ENCODE measurements at regions not wholly inside any gene's neighbourhood (a gene's known extent, or its start where the extent isn't known, plus 50 kb on each side); places are given as distances from the start of the nearest gene placed in this dataset.

DNA sequence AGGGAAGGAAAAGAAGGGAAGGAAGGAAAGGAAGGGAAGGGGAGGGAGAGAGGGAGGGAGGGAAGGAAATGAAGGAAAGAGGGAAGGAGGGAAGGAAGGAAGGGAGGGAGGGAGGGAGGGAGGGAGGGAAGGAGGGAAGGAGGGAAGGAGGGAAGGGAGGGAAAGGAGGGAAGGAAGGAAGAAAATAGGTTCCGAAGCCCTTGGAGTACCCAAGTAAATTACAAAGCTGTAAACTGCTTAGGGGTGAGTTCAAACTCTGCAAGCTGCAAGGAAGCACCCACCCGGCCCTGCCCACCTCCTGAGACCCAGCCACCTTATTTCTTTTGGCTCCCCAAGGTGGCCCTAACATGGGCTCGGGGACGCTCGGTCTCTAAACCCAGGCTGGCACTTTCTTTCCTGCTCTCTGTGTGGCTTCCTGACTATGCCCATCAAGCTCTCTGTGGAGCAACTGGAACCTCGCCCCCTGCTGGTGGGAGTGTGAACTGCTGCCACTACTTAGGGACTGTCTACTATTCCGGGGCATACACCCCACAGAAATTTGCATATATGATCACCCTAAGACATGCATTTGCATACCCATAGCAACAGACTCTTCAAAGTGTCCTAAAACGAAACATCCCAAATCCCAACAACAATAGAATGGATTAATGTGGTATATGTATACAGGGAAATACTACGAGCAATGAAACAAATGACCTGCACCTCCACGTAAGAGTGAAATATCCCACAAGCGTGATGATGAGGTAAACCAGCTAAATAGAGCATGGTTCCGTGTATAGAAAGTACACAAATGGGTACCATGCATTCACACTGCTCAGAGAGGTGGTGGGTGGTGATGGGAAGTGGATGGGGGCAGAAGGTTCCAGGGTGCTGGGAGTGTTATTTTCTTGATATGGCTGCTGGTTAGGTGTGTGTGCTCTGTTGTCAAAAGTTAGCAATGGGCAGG lies 151.7 kb upstream of the TBL1X start:
- peak in 1 of 2 donors; percentile 7 for DNase-seq (ENCODE audit: low read depth in 2 of 2)

DNA sequence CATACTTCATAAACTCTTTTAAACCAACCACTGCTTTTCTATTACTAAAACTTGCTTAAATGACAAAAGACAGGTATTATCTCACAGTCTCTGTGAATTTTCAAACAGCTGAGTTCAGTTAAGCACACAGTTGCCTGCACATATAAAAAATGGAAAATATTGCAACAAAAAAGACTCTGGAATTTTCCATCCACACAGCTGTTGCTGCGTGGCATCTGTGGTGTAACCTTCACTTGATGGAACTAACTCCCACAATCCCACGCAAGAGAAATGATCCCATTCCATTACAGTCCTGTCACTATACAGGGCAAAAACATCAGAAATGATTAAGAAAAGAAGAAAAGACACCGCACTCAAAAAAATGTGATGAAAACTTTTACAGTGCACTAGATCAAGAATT lies 149.8 kb upstream of the TBL1X start:
- no peak for DNase-seq (ENCODE audit: low read depth in 2 of 2)

DNA sequence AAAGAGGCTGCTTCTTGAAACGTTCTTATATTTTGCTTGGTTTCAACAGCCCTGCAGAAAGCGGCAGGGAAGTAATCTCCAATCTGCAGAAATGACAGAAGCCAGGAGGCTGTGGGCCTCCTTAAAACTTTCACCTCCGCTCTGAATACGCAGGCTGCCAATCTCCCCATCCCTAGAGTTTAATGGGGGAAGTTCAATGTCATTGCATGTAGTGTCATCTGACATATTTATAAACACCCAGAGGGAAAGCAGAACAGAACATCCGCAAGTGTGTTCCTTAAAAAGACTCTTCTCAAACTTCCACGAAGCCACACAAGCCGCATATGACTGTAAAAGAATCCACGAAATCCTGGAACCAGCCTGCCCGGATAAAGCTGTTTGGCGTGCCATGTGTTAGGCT lies 148.8 kb upstream of the TBL1X start:
- no peak for DNase-seq (ENCODE audit: low read depth in 2 of 2)

DNA sequence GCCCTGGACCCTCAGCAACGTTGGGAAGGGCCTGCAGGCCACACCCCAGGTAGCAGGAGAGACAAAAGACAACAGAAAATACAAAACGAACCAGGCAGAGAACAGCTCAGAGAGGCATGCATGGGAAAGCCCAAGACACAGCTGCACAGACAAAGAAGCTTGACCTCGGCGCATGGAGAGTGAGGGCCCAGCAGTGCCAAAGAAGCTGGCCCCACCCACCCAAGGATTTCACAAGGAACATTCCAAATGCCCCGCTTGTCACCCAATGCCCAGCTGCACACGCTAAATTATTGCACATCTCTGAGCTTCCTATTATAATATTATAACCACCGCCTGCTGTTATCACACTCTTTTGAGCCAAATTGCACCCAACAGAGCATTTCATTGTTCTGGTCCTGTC lies 147.7 kb upstream of the TBL1X start:
- DNase-seq (ENCODE audit: low read depth in 2 of 2), result no peak

DNA sequence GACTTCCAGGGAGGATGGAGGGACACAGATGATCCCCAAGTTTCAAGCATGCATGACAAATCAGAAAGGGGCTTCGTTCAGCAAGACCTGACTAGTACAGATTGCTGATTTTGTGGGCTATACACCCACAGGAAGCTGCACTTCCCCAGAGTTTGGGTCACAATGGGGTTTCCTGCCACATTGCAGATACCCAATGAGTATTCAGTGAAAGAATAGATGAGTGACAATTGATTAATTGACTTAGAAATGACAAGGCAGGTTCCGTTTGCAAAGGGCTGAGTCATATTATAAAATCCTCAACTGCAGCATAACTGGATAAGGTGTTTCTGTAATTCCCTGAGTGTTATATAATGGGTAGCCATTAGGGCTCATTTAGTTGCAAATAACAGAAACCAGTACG lies 146.6 kb upstream of the TBL1X start:
- peak in 1 of 2 donors; percentile 16 for DNase-seq (ENCODE audit: low read depth in 2 of 2)

DNA sequence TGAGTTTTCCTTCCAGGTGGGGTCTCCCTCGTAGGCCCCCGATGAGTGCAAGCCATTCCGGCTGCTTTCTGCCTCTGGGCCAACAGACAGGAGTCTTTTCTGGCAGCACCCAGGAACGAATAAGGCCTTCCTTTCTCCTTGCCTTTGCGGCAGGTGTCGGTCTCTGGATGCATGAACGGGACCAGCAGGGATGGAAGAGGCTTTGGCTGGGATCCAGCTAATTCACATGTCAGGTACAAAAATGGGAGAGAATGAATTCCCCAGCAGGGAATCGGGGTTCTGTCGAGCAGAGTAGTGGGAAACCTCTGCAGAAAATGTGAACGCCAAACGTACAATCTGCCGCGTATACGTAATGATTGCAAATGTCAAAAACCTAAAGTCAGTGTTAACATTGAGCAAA lies 146.1 kb upstream of the TBL1X start:
- no peak for DNase-seq (ENCODE audit: low read depth in 2 of 2)

DNA sequence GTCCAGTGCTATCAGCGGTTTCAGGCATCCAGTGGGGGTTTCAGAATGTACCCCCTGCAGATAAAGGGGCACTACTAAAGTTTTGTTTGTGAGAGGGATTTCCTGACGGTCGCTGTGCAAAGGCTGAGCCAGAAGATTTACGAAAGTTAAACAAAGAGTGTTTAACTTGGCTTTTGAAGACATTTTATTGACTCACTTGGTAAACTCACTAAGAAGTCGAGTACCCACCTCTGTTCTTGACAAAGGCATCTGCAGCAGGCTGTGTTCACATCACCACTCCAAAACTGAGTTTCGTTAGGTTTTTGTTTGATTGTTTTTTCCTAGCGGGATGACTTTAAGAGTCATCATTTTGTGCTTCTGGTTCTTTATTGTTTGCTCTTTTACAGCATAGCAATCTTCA lies 143.9 kb upstream of the TBL1X start:
- DNase-seq (ENCODE audit: low read depth in 2 of 2), result no peak

DNA sequence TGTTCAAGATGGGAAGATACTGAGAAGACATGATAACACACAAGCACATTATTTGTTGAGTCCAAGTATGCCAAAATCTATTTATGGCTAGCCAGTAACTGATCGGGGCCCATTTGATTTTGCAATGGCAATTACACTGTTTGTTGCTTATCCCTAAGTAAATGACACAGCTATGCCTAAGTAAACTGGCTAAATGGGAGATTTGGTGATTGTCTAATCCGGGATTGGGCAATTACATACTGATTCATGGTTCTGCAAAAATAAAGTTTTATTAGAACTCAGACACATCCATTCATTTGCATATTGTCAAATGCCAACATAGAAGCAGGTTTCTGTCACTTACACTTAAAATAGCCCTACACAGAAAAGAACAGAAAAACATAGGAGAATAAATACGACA lies 140.2 kb upstream of the TBL1X start:
- no peak for DNase-seq (ENCODE audit: low read depth in 2 of 2)

DNA sequence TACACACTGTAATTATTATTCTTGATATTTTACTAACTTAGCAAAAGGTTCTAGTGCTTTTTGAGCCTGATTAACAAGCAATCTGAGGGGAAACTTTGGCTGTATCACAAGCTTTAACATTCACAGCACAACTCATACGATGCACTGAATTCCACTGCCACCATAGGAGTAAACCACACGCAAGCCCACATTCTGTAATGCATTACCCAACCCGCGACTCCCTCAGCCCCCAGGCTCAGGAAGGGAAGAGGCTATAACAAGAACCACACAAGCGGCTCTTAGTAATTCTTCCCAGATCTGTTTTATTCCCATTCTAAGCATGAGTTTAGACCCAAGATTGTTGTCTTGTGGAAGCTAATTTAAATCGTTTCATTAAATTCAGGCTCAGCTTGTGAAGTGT lies 138.5 kb upstream of the TBL1X start:
- DNase-seq (ENCODE audit: low read depth in 2 of 2), result no peak

DNA sequence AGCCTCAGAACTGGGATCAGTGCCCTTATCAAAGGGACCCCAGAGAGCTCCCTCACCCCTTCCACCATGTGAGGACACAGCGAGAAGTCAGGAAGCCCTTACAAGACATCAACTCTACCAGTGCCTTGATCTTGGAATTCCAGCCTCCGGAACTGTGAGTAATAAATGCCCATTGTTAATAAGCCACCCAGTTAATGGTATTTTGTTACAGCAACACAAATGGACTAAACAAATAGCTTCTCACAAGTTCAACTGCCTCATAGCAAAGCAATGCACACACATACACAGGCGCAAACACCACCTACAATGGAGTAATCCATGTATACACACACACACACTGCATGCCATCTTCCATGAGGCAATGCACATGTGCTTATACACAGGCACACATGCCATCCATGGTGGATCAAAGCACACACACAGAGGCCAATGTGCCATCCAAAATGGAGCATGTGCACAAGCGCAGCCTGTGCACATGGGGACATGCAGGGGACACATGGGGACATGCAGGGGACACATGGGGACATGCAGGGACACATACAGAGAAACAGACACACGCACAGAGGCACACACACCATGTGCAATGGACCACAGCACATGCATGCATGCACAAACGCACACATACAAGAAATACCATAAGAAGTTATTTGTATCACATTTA lies 137.6 kb upstream of the TBL1X start:
- no peak for DNase-seq (ENCODE audit: low read depth in 2 of 2)

DNA sequence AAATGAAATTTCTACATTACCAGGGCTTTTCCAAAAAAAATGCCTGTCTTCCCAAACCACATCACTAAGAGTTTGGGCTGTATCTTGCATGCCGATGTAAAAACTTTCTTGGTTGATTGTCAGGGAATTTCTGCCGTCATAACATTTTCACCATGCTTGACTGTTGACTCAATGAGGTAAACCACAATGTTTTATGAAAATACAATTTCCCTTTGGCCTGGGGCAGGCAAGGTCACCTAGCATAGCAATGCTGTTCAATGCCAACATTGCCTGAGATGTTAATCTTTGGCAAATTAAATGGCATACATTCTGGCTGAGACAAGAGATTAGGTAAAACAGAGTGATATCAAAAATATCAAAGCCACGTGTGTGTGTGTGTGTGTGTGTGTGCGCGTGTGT lies 137.1 kb upstream of the TBL1X start:
- DNase-seq (ENCODE audit: low read depth in 2 of 2), result no peak

DNA sequence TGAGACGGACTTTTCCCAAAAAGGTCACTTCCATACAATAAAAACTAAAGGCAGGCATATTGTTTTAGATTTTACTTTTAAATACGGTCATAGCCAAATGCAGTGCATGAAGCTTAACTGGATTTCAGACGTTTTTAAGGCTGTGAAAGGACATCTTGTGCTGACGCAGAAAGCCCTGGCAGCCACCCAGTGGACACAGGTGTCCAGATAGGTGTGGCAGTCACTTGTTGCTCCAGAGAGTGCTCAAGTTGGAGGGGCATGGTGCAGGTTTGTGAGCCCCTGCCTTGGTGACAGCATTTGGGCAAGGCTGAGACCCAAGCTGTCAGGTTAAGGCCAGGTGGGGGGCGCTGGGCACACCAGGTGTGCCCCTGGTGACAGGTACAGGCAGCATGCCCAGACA lies 135.8 kb upstream of the TBL1X start:
- no peak for DNase-seq (ENCODE audit: low read depth in 2 of 2)

DNA sequence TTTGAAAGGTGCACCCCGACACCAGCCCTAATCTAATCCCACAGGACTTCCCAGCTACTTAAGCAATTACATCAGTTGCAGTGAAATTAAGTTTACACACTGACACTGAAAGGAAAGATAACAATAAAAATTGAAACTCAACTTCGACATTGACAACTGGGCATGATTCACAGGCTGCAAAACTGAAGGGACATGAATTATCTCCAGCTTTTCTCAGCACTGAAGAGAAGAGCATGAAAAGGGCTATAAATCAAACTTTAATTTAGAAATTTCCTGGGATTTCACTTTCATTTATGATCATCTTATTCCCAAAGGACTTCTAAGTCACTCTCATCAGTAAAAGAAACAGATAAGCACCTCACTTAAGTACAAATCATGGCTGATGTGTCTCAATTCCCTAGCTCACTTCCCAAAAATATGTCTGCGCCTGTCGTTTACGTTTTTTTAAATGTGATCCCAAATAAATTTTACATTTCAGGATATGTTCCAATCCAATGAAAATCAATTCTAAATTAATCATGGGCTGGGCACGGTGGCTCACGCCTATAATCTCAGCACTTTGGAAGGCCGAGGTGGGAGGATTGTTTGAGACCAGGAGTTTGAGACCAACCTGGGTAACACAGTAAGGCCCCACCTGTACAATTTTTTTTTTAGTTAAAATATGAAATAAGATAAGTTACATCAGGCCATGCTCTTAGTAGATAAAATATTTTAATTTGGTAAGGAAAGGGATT lies 134.4 kb upstream of the TBL1X start:
- DNase-seq (ENCODE audit: low read depth in 2 of 2), result no peak

DNA sequence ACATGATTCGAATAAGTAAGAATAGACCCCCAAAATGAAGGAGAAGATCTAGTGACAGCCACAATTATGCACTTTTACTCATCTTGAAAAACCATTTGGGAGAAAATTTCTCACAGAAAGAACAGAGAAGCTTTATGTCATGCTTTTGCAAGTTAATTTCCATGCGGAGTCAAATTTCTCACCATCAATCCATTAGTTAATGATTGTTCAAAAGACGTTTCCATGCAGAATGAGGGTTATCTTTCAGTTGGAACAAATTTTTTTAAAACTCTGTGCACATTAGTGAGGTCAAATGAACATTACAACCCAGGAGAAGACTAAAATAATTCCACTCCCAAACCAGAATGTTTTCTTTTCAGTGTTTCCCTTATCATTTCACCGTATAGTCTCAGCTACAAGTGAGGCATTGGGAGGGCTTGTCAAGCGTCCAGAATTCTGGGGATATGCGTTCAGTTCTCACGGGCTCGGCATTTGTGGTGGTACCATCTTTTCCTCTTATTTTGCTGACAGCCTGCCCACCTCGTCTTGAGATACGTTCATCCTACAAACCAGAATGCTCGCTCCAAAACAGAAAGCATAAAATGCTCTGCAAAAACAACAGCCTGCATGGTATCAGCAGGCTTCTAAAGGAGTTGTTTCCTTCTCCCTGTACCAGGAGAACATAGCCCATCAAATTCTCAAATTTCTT lies 130.8 kb upstream of the TBL1X start:
- no peak for DNase-seq (ENCODE audit: low read depth in 2 of 2)

DNA sequence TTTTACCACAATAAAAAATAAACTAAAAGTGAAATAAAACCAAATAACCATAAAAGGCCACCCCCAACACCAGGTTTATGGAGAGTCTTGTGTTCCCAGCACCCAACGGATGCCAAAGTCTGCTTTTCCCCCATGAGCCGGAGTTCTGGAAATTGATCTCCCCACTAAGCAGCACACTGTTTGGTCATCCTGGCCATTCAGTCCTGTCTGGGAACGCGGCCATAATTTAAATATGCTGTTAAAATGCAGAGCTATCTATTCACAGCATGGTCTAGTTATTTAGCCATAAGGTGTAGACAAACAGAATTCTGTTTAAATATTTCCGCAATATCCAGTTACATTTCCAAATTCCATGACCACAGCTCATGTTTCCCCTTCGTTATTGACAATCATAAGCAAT lies 129.6 kb upstream of the TBL1X start:
- DNase-seq (ENCODE audit: low read depth in 2 of 2), result no peak

DNA sequence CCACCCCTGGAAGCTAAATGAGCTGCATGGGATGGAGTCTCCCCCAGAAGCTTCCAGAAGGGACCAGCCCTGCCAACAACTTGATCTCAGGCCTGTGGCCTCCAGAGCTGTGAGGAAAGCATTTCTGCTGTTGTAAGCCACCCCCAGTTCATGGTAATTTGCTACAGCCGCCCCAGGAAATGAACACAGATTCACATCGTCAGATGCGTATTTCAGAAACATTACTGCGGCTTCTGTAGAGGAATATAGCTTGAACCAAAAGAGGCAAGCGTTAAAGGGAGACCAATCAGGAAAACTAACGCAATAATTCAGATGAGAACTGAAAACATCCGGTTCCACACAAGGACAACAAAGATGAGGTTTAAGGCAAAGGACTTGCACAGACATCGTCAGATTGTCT lies 128.4 kb upstream of the TBL1X start:
- no peak for DNase-seq (ENCODE audit: low read depth in 2 of 2)

DNA sequence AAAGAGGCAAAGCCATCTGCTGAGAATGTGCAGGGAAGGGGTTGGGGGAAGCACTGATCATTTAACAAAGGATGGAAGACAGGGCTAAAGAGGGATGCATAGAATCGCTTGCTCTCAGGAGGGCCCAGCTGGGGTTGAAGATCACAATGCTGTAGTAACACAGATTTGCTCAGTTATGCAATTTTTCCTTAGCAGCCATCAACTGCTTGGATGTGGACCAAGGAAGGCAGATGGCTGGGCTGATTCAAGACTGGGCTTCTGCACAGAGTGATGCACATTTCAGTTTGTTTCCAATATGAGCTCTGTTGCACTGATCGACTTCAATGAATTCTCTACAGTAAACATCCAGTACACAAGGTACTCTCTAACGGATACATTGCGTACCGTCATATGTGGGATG lies 127.8 kb upstream of the TBL1X start:
- DNase-seq (ENCODE audit: low read depth in 2 of 2), result no peak

DNA sequence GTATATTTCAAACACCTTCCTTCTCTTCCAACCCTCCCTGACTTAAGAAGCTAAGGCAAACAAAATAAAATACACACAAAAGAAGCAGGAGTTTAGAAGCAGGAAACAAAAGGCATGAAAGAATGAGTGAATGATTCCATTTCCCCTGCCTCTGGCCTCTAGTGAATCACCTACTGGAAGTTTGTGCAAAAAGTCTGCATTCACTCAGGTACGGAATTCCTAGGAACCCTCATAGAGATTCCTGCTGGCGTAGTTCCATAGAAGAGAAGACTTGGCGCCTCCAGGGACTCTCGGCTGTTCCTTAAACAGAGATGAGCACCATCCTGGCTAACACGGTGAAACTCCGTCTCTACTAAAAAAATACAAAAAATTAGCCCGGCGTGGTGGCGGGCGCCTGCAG lies 125.9 kb upstream of the TBL1X start:
- no peak for DNase-seq (ENCODE audit: low read depth in 2 of 2)

DNA sequence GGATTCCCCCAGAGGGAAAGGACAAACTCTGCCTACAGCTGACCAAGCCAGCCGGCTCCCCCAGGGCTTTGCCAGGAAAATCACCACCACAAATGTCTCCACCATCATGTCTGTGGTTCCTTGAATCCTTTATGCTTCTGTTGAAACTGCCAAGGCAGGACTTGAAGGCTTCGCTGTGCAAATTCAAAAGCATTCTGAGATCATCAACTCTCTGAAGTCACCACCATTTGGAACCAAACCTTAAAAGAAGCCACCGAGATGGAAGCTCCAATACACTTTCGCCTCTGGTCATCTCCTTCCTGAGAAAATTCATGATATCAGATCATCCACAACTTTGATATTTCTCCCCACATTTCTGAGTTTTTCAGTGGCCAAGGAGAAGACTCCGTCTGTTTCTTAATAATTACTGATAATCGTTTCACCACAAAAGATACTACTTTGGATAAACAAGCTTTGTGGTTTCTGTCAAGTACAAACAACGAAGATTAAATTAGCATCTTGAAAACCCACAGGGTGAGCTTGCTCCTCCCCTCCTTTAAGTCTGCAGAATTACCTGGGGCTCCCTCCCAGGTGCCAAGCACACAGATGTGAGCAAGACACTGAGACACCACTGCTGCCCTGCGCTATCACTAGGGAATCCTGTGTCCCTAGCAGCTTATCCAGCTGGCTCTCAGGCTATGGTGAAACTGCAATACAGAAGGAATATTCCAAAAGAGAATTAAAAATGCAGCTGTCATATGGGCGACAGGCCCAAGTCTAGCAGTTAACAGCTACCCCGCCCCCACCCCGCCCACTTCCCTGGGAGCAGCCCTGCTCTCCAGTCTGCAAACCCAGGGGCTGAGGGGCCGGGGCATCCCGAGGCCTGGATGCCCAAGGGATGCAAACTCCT lies 125.0 kb upstream of the TBL1X start:
- no peak for DNase-seq (ENCODE audit: low read depth in 2 of 2)

DNA sequence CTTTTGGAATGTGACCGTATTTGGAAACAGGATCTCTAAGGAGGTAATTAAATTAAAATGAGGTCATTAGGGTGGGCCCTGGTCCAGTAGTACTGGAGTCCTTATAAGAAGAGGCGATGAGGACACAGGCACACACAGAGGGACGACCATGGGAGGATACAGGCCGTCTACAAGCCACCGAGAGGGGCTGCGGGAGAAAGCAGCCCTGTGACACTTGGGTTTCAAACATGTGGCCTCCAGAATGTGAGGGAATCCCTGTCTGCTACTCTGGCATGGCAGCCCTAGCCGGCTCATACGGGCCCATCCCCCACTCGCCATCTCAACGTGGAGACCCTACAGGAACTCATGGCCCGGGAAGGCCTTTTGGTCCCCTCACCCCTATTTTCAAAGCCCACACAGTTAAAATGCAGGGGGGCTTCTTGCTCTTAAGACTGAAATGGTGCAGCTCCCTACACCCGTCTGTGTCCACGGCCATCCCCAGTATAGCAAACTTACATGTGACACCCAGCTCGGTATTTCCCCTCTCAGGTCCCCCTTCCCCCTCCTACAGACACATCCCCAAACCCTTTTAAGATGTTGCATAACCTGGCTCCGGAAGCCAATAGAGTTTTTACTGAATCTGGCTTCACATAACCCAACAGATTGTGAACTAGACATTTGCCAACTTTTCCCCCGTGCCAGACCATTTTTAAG lies 124.1 kb upstream of the TBL1X start:
- peak in 1 of 2 donors; percentile 3 for DNase-seq (ENCODE audit: low read depth in 2 of 2)
